Neural crest cell (in vitro differentiated cells): ENCODE measurements at regions not wholly inside any gene's neighbourhood (a gene's known extent, or its start where the extent isn't known, plus 50 kb on each side); places are given as distances from the start of the nearest gene placed in this dataset.

Experiments used
- DNase-seq: peaks from one replicate; pipeline ENCODE4 v3.0.0; 2021; ENCODE audit warnings: low read depth, mixed read lengths, low spot score
- H3K27ac Mint-ChIP-seq: one replicate; pipeline ENCODE4 v1.8.0; 2021; ENCODE audit warnings: mild to moderate bottlenecking, mixed read lengths; ENCODE audit not compliant: unreplicated experiment
- H3K27me3 Mint-ChIP-seq: 2 replicates; pipeline ENCODE4 v1.8.0; 2021; ENCODE audit warnings: low read depth, mild to moderate bottlenecking, mixed read lengths
- H3K36me3 Mint-ChIP-seq: 2 replicates; pipeline ENCODE4 v1.8.0; 2021; ENCODE audit warnings: low read depth, mild to moderate bottlenecking, mixed read lengths
- H3K4me1 Mint-ChIP-seq: 2 replicates; pipeline ENCODE4 v1.8.0; 2021; ENCODE audit warnings: mixed read lengths
- H3K4me3 Mint-ChIP-seq: one replicate; pipeline ENCODE4 v1.8.0; 2021; ENCODE audit warnings: mild to moderate bottlenecking, mixed read lengths
- H3K9me3 Mint-ChIP-seq: 2 replicates; pipeline ENCODE4 v1.8.0; 2021; ENCODE audit warnings: mixed read lengths
- TF ChIP-seq, protein P1 (sequence below): fragments of 200-600 bp; sonication (generic); conservative IDR thresholded peaks from 2 replicates; pipeline ENCODE4 v1.5.0; 2021; ENCODE audit warnings: antibody characterized with exemption, mild to moderate bottlenecking

DNA sequence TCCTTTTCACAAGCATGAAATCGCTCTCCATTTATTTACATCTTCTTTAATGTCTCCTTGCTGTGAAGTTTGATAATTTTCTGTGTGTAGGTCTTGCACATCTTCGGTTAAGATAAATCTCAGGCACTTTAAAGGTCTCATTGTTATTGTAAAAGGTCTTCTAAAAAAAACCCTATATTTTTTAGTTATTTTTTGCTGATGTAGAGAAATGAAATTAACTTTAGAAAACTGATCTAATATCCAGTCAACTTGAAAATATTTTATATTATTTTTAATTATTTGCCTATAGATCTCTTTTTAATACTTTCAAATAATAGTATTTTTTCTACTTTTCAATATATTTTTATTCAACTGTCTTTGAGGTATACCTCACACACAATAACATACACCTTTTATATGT, 169.4 kb downstream of the INSIG2 start:
- Mint-ChIP-seq H3K9me3 (no peaks in the 10 kb centered on the region), H3K27ac (no peak overlapping the region), H3K4me1 (no peaks in the 10 kb centered on the region), H3K4me3 (no peak overlapping the region), H3K36me3 (no peaks in the 10 kb centered on the region), H3K27me3 (no peaks in the 10 kb centered on the region)
- no peak for DNase-seq
- TF ChIP-seq, protein P1, sequence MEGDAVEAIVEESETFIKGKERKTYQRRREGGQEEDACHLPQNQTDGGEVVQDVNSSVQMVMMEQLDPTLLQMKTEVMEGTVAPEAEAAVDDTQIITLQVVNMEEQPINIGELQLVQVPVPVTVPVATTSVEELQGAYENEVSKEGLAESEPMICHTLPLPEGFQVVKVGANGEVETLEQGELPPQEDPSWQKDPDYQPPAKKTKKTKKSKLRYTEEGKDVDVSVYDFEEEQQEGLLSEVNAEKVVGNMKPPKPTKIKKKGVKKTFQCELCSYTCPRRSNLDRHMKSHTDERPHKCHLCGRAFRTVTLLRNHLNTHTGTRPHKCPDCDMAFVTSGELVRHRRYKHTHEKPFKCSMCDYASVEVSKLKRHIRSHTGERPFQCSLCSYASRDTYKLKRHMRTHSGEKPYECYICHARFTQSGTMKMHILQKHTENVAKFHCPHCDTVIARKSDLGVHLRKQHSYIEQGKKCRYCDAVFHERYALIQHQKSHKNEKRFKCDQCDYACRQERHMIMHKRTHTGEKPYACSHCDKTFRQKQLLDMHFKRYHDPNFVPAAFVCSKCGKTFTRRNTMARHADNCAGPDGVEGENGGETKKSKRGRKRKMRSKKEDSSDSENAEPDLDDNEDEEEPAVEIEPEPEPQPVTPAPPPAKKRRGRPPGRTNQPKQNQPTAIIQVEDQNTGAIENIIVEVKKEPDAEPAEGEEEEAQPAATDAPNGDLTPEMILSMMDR, result no peak

DNA sequence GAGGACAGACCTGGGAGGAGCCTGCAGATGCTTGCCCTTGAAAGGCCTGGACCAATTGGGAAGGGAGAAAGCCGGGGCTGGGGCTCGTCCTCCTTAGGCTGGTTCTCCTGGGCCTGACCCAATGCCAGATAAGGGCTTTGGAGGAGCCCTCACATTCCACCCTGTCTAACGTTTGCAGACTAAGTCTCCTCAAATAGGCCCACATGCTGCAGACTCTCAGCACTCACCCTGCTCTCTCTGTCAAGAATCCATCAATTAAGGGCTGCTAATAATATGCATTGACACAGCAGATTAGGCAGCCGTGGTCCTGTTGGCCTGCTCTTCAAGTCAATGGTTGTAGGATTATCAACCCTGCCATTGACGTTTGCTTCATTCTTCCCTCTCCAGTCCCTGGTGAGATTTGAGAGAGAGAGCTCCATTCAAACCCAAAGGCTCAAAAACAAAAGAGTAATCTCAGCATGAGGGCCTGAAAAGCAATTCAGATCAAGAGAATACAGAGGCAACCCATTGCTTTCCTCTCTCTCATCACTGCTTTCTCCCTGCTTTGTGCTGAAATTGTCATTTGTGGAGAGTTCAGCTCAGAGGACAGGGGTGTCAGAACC, 167.6 kb downstream of the INSIG2 start:
- Mint-ChIP-seq H3K4me3 (no peak overlapping the region), H3K36me3 (no peaks in the 10 kb centered on the region), H3K9me3 (no peaks in the 10 kb centered on the region), H3K27ac (no peak overlapping the region), H3K27me3 (no peaks in the 10 kb centered on the region), H3K4me1 (no peaks in the 10 kb centered on the region)
- DNase-seq, result no peak
- TF ChIP-seq, protein P1, result no peak

DNA sequence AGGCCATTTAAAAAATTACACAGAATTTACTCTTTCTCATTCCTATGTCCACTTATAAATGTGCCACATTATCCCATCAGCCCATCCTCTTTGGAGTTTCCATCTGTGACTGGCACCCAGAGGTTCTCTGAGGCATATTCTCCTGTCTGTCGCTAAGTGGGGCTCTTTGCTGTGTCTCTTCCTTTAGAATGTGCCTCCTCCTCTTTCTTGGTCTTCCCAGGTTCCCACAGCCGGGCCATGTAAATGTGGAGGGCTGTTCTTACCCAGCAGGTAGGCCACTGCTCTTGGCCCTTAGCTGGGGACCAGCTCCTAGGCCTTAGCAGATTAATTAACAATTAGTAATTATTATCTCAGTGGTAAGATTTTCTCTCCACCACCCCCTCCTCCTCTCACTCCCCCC, 167.0 kb downstream of the INSIG2 start:
- Mint-ChIP-seq H3K9me3 (no peaks in the 10 kb centered on the region), H3K27me3 (no peaks in the 10 kb centered on the region), H3K4me1 (no peaks in the 10 kb centered on the region), H3K27ac (peak overlapping the region; percentile 6), H3K36me3 (no peaks in the 10 kb centered on the region), H3K4me3 (no peak overlapping the region)
- DNase-seq, result no peak
- TF ChIP-seq, protein P1, result no peak

DNA sequence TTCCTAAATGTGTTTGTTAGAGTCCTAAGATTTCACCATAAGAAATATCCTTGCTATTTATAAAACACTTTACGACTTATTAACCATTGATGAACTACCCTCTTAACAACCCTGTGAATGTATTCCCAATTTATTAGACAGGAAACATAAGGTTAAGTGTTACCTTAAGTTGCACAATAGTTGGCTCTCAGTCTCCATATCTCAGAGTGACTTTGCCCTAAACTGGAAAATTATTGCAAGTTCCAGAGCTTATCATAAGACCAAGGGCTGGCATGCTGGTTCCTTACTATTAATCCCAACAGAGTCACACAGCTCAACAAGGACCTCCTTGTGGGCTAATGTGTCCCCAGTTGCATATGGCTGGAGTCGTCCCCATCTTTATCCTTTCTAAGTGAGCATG, 165.8 kb downstream of the INSIG2 start:
- Mint-ChIP-seq H3K4me1 (no peaks in the 10 kb centered on the region), H3K4me3 (no peak overlapping the region), H3K27me3 (no peaks in the 10 kb centered on the region), H3K27ac (no peak overlapping the region), H3K9me3 (no peaks in the 10 kb centered on the region), H3K36me3 (no peaks in the 10 kb centered on the region)
- TF ChIP-seq, protein P1, result no peak
- no peak for DNase-seq

DNA sequence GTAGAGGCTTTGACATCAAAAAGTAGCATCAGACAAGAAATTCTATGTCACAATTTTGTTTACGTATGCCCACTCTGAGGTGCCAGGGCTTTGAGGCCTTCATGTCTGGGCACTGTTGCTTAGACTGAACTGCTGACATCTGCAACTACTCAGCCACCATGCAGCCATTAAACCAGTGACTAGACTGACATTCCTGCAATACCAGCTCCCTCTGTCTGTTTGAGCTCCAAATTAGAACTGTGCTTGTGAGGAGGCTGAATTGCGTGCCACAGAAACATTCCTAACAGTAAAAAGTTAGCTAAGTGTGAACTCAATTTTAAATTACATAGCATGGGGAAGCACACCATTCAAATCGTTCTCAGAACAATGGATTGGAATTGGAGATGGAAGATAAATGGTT, 163.2 kb downstream of the INSIG2 start:
- Mint-ChIP-seq H3K27ac (no peak overlapping the region), H3K9me3 (no peaks in the 10 kb centered on the region), H3K27me3 (peaks cover 2% of the 10 kb centered on the region), H3K36me3 (no peaks in the 10 kb centered on the region), H3K4me3 (no peak overlapping the region), H3K4me1 (no peaks in the 10 kb centered on the region)
- DNase-seq, result no peak
- TF ChIP-seq, protein P1, result no peak

DNA sequence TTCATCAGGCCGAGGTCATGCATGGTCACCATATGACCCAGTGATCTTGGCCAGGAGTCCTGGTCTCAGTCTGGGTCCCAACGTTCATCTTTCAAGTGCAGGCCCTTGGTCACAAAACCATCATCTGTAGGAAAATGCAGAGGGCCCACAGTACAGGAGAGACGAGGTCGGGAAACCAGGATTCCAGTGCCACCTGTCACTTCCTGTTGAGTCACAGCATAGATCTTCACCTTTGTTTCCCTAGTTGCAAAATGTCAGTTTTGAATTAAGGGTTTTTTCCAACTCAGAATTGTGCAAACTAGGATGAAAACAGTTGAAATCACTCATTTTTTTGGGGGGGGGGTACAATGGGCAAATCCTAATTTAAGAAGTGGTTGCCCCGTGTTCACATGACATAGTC, 162.2 kb downstream of the INSIG2 start:
- peaks cover 2% of the 10 kb centered on the region for H3K27me3 Mint-ChIP-seq
- no peak overlapping the region for H3K4me3 Mint-ChIP-seq
- TF ChIP-seq, protein P1, result no peak
- H3K4me1 Mint-ChIP-seq, result peaks cover 4% of the 10 kb centered on the region
- DNase-seq, result no peak
- H3K27ac Mint-ChIP-seq, result no peak overlapping the region
- H3K36me3 Mint-ChIP-seq, result no peaks in the 10 kb centered on the region
- H3K9me3 Mint-ChIP-seq, result no peaks in the 10 kb centered on the region
